Tongue (tissue), 1 donor: ENCODE measurements at regions not wholly inside any gene's neighbourhood (a gene's known extent, or its start where the extent isn't known, plus 50 kb on each side); places are given as distances from the start of the nearest gene placed in this dataset.

Source experiments
- DNase-seq: peaks from one replicate; pipeline ENCODE4 v3.0.0-alpha.2; 2015

DNA sequence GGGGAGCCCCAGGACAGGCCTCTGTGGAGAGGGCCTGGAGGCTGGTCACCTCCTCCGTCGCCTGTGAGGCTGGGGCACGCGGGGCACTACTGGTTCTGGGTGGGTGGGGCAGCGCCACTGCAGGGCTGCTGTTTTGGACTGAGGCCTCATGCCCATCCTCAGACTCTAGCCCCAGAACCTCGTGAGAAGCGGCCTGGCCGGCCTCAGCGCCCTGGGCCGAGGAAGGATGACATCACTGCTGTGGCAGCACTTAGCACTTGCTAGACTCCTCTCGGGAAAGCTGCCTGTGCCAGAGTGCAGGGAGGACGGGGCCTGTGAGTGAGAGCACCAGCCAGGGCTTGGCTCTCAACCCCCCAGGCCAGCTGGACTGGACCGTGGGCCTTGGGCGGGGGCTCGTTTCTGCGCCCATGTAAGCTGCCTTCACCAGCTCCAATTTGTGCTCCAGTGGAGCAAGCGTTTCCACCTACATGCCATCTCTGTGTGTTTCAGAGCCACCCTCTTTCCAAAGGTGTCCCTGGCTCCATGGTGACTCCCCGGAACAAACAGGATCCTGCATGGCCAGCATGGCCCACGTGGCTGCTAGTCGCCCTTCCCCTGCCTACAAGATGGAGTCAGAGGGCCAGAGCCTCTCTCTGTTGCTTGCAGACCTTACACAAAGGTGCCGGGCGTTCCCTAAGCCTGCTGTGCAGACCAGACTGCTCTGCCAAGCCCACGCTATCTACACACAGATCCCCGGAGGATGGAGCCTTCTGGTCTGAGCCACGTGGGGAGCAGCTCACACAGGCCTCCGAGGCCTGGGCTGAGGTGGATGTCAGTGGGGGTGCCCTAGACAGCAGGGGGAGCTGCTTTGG is 102.9 kb downstream of the CTTN start:
- DNase-seq: peak; percentile 71

DNA sequence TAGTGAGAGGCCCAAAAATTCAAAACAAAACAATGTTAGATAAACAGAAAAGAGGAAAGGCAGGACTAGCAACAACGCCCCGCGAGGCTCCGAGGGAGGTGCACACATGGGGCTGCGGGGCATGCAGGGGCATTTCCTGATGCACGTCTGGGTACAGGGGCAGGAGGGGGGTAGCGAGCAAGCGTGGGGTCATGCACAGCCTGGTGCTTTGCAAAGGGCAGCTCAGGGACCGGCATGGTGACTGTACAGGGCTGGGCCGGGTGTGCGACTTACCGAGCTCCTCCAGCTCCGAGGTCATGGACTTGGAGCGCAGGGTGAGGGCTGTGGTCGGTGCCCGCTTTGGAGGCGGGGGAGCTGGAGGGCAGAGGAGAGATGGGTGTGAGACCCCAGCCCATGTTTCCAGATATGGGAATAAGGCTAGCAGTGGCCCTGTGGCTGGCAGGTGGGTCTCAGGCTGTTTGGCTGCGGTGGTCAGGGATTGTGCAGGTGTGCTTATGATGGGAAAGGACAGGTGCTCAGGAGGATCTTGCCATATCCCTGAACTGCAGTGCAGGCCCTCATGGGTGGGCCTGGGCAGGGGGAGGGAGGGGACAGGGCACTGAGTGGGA is 103.7 kb downstream of the CTTN start:
- no peak for DNase-seq

DNA sequence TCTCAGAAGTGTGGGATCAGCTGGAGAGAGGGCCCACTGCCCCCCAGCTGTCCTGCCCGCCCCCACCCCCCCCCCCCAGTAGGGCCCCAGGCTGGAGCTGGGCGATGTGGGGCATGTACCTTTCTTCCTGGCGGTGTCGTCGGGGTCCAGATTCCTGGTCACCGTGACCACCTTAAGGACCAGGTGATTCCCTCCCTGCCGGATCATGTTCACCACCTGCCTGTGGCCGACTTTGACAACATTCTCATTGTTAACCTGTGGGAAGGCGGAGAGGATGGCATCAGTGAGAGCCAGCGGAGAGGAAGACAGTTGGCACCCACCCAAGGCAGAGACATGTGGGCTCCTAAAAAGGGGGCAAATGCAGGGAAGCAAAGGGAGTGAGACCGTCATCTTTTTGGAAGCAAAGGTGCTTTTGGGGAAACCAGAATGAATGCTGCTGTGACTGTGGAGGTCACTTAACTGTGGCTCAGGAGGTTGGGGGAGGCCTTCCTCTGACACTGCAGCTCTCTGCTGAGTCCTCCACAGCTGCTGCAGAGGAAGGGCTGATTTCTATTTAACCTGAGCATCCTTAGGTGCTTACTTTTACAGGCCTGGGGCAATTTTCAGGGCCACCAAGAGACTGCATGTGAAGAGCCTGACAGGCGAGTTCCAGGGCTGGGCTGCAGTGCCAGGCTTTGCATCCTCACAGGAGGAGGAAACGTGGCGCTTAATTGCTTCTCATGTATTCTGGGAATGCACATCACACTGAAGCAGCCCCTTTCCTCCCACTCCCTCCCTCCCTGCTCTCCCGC is 104.5 kb downstream of the CTTN start:
- no peak for DNase-seq

DNA sequence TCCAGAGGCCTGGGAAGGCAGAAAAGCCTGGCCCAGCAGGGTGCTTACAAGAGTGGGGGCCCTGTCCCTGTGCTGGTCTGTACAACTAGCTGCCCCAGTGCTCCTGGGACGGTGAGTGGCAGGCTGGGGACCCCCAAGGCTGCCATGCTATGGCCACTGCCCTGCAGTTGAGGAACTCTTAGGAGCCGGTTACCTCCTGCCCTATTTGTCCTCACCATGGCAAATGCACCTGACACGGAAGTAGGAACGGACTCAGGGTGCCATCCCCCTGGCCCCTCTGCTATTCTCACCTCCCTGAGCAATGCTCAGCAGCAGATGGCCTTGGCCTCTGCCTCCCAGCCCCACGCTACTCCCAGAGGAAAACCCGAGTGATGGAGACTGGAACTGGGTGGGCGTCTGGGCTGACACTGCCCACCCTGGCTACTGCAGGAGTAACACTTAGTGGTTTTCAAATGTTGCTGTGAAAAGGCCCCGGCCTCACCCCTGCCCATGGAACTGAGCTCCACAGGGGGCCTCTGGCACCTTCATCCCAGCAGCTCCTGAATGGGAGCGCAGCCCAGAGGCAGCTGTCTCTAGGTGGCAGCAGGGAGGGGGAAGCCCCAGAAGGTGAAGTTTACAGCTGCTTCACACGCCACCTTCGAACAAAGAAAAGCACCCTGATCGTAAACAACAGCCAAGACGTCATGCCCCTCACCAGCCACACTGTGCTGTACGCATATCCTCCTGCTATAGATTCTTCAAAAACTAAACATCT is 105.3 kb downstream of the CTTN start:
- no peak for DNase-seq

DNA sequence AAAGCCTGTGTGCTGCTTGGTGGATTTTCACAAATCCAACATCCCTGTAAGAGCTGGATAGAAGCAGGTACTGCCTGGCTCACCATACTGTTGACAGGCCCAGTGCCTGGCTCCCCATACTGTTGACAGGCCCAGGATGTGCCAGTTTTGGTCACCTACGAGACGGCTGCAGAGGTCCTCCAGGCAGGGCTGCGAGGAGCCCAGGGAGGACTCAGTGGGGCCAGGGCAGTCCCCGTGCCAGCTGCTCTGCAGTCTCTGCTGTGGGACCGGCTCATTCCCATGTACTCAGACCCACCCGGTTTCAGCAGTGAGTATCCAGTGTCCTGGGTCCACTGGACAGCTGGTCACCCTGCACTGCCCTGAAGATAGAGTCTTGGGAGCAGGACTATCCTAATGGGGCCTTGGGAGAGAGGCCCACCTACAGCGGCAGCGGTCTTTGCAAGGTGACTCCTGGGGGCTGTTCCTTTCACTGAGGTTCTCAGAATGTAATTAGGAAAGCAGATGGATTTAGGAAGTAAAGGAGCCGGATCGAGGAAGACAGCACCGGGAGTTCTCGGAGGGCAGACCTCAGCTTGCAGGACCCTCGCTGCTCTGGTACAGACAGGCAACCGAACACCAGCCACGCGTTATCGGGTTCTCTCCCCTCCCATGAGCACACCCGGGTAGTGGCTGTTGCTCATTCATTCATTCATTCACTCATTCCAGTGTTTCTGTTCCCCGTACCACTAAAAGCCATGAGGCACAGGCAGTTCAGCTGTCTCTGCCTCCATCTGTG is 106.1 kb downstream of the CTTN start:
- no peak for DNase-seq

DNA sequence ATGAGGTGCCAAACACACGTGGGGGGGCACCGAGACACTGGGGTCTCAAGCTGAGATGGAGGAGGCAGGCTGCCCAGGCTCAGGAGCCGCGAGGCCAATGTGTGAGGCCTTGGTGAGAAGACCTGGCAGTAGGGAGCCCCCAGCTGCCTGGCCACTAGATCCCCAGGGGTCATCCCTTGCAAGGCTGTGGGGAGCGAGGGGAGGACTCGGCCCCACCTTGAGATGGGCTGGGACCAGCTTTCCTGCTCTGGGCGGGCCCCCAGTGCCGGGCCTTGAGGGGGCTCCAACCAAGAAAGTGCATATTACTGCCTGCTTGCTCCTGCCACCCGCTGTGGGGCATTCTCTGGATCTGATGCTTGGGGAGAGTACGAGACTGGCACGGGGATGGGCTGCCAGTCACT is 107.0 kb downstream of the CTTN start:
- no peak for DNase-seq

DNA sequence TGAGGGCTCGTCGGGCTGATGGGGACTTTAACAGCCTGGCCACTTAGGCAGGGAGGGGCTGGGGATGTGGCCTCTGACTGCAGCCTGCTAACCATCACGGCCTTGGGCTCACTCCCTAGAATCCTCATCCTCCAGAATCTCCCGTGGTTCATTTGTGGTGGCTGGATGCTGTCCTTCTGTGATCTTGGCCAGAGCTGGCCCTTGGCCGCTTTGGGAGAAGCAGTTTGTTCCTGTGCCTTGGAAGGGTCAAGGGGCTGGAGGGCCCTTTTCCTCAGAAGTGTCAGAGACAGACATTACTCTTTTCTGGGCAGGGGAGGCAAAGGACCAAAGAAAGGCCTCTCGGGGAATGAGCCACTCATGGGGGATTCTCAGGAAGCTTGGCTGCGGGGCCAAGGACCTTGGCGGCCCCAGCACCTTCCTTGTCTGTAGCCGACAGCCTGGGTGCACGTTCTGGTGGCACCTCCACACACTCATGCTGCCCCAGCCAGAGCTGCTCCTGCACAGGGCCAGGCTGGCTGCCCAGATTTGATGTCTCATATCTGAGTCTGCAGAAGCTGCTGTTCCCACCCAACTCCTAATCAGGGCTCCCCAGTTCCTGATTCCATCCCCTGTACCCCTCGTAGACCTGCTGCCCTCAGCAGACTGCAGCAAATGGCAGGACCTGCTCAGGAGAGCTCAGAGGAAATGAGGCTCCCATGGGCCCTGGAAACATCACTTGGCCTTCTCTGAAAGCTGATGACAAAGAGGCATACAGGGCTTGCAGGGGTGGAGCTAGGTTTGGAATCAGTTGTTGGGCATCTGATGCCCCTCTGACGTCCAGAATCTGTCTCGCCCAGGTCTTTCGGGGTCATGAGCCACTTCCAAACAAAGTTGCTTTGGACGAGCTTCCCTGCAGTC is 107.7 kb downstream of the CTTN start:
- no peak for DNase-seq

DNA sequence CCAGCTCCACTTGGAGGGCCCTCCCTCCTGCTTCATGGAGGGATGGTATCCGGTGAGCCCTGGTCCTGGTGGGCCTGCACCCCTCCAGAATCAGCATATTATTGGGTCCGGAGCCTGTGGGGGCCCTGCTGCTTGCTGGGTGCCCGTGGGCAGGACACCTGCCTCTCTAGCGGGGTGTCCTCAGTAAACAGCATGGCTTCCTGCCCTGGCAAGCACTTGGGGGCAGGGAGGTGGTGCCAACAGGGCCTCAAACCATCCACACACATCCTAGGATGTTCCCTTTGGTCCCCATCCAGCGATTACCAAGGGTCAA is 108.3 kb downstream of the CTTN start:
- DNase-seq: no peak

DNA sequence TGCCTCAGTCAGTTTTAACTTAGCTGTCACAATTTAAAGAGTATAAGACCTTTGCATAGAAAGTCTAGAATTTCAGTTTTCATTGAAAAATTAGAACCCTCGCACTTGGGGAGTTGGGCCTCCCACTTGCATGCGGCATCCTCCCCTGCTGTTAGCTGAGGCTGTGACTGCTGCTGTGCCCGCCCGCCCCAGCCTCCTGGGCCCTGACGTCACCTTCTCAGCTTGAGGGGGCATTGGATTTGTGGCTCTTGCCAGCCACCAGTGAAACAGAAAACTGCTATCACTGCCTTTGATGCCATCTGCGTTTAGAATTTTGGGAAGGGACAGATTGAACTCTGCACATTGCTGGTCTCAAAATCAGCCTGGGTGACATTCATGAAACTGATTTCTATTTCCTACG is 108.7 kb downstream of the CTTN start:
- no peak for DNase-seq

DNA sequence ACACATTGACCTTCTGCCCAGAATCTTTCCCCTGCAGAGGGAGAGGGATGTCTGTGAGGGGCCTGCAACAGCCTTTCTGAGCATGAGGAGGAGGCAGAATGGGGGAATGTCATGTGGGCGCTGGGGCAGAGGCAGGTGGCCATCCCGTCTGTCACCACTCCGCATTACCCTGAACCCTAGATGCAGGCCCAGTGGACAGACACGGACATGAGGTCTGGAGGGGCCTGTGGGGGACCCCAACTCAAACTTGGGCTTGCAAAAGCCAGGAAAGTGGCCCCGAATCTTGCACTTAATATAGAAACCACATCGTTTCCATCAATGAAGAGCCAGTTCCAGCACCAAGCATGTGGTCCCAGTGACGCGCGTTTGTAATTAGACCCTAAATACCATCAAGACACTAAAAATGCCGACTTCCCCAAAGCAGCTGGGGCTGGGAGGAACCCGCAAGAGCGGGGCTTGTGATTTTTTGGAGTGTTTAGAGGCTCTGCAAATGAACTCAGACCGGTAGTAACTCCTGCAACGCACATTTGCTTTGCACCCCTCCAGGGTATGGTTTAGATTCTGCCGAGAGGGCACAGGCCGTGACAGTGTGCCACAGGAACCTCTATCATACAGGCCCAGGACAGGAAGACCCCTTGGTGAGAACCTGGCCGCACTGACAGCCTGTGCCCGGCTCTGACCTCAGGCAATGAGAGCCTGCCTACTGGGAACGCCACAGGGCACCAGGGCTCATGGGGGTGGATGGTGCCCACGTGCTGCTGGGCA is 109.3 kb downstream of the CTTN start:
- DNase-seq: peak; percentile 74

DNA sequence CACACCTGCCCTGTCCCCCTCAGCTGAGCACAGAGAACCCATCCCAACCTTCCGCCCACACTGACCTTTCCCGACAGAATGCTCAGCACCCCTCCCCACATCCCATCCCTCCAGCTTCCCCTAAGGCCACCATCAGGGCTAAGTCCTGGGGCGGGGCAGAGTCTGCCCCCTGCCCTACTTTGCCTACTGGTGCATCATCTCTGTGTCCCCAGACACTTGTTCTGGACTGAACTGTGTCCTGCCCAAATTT is 109.8 kb downstream of the CTTN start:
- DNase-seq: no peak

DNA sequence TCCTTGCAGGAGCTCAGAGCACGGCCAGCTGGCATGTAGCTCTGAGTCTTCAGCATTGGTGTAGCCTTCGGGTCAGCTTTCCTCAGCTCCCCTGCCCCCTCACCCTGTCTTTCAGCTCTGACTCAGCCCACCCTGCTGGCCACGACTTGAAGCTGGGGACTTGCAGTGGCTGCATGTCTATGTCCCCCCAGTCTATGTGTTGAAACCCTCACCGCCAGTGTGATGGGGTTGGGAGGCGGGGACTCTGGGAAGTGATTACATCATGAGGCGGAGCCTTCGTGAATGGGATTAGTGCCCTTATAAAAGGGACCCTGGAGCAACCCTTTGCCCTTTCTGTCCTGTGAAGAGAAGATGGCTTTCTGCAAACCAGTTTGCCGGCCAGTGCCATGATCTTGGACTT is 111.1 kb downstream of the CTTN start:
- no peak for DNase-seq

DNA sequence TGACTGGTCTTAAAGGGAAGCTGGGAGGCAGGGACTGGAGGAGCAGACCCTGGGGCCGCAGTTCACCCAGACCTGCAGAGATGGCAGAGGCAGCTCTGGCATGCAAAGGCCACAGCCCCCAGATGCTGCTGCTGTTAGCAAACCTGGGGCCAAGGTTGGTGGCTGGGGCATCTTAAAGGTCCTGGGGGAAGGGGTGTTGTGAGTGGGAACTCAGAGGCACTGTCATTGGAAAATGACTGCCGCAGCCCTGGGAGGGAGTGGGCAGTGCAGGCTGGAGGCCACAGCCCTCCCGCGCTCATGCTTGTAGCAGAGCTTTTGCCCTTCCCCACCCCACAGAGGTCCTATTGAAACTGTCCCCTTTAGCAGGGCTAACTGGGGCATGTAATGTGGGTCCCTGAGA is 111.8 kb downstream of the CTTN start:
- DNase-seq: no peak

DNA sequence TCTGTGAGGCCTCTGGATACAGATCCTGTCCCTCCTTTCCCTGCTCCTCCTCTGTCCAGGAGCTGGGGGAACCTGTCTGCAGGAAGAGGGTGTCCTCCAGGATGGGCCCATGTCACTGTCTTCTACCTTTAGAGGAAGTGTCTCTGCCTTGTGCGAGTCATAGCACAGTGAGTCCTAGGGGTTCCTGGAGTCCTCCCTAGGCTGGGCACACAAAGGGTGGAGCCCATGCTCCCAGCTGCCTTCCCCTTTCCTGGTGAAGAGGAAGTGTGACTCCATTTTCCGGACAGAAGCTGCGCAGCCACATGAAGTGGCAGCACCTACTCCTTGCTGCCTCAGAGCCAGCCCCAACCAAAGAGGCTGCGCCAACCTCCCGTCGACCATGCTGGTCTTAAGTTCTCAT is 112.2 kb downstream of the CTTN start:
- no peak for DNase-seq

DNA sequence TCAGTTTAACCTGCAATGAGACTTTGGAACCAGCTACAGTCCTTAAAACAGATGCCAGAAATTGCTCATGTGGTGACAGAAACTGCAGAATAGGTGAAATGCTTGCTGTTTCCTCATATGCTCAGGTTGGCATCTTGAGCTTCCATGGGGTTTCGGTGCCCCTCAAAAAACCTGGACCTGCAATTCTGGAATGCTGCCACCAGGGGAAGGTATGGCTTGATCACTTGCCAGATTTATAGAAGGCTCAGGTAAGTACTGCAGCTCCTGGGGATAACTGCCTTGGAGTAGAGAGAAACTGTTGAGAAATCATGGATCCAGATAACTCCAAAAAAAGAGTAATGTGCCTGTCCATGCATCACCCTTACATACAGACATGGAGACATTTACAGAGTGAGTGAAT is 113.0 kb downstream of the CTTN start:
- no peak for DNase-seq

DNA sequence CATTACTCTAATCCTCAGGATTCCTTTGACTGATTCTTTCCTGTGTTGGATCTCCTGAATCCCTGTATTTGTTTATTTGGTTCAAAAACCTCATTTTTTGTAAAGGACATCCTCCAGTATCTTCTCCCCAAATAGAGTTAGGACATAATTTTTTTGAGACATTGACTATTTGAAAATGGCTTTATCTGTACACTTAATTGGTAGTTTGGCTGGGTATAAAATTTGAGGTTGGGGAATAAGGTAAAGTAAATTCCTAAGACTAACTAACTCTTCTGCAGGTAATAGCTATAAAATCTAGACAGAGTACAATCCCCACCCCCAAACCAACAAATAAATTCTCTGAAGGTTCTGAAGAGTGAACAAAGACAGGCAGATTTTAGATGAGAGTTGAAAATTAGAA is 114.4 kb downstream of the CTTN start:
- DNase-seq: no peak

DNA sequence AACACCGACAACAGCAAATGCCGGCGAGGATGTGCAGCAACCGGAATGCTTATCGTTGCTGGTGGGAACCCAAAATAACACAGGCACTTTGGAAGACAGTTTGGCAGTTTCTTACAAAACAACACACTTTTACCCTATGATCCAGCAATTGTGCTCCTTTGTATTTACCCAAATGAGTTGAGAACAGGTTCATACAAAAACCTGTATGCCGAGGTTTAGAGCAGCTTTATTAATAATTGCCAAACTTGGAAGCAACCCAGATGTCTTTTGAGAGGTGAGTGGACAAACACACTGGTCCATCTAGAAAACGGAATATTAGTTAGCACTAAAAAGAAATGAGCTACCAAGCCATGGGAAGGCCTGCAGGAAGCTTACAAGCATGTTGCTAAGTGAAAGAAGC is 118.9 kb downstream of the CTTN start:
- DNase-seq: no peak

DNA sequence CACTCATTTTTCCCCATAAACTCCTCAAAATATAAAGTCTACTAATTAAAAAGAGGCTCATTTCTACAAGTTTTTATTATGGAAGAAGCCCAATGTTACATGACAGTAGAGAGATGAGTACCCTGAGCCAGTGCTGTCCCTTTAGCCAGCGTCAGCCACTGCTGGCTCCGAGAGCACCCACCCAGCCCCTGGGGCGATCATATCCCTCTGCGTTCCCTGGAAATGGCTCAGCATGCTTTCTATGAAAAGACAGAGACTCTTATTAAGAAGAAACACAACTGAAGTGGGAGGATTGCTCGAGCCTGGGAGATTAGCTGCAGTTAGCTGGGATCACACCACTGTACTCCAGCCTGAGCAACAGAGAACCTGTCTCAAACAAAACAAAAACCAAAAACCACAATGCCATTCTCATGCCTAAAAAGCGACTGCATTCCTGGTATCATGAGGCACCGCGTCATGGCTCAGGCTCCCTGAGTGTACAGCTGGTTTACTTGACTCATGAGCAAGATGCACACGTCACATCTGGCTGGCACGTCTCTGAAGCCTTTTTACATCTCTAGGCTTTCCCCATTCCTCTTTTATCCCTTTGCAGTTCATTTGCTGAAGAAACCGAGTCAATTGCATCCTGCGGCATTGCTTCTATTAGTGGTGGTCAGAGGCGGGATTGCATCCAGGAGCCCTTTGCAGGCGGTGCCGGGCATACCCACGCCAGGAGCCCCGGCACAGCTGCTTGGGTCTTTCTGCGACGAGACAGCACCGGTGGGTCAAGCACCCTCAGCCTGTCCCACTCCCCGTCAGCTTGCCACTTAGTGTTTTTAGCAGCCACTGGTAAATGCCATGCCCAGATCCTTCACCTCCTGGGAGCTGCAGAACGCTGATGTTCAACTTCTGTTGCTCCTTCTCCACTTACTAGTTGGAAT is 119.9 kb downstream of the CTTN start:
- DNase-seq: no peak

DNA sequence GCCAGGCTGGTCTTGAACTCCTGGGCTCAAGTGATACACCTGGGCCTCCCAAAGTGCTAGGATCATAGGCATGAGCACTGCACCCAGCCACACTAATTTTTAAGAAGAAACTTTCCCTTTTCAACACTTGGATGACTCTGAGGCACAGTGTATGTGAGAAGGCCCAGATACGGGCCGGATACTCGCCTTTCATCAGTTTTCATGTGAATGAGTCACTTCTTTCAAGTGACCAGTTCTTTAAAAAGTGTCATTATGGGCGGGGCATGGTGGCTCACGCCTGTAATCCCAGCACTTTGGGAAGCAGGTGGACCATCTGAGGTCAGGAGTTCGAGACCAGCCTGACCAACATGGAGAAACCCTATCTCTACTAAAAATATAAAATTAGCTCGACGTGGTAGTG is 120.8 kb downstream of the CTTN start:
- DNase-seq: no peak
